ENCODE measurements at regions not wholly inside any gene's neighbourhood (a gene's known extent, or its start where the extent isn't known, plus 50 kb on each side); places are given as distances from the start of the nearest gene placed in this dataset.

DNA sequence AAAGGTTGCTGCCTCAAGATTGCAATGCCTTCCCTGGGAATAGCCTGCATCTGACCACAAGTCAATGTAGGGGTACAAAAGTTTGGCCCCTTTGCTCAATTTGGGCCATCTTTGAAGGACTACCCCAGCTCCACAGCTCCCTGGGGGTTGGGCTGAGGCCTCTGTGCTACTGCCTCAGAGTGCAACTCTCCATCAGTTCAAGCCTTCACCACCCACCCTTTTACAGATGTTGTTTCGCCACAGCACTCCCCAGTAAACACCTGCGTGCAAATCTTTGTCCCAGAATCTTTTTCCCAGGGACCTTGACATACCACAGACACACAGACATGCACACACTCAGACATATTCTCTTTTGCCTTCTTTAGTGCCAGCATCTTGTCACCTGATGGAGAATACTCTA lies 66.0 kb upstream of the ANKRD1 start:
- intact Hi-C loops (cut with DNase I) = no loop called here
- Histone ChIP-seq H3K27ac (no peak overlapping the region), H3K27me3 (no peaks in the 10 kb centered on the region), H3K4me1 (no peaks in the 10 kb centered on the region), H3K4me3 (no peak overlapping the region), H3K36me3 (no peaks in the 10 kb centered on the region), H3K9me3 (no peaks in the 10 kb centered on the region)
- WGBS, 2 donors = 80 to 86% methylated on average over 2 of the region's 2 CpGs
- DNase-seq = no peak
- TF ChIP-seq POLR2AphosphoS5 (IDR thresholded peaks at IDR 0.05) = no peak
- TF ChIP-seq POLR2A (IDR thresholded peaks at IDR 0.05) = no peak
- no peak for TF ChIP-seq EP300 (IDR thresholded peaks at IDR 0.05)
- no peak for TF ChIP-seq CTCF (IDR thresholded peaks at IDR 0.05)

DNA sequence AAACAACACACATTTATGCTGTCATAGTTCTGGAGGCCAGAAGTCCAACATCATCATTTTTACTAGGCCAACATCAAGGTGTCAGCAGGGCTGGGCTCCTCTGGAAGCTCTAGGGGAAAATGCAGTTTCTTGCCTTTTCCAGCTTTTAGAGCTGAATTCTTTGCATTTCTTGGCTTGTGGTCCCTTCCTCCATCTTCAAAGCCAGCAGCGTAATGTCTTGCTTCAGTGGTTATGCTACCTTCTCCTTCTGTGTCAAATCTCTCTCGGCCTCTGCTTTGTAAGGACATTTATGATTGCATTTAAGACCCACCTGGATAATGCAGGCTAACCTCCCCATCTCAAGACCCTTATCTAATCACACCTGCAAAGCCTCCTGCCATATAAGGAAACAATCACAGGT lies 66.5 kb upstream of the ANKRD1 start:
- no peak for DNase-seq
- H3K4me3 ChIP-seq = no peak overlapping the region
- no peaks in the 10 kb centered on the region for H3K4me1 ChIP-seq
- no peaks in the 10 kb centered on the region for H3K36me3 ChIP-seq
- intact Hi-C loops (cut with DNase I) = no loop called here
- no peaks in the 10 kb centered on the region for H3K9me3 ChIP-seq
- WGBS, 2 donors = 83 to 96% methylated on average over 2 of the region's 2 CpGs
- no peaks in the 10 kb centered on the region for H3K27me3 ChIP-seq
- TF ChIP-seq EP300 (IDR thresholded peaks at IDR 0.05) (no peak), POLR2A (IDR thresholded peaks at IDR 0.05) (no peak), CTCF (IDR thresholded peaks at IDR 0.05) (no peak), POLR2AphosphoS5 (IDR thresholded peaks at IDR 0.05) (no peak)
- H3K27ac ChIP-seq = no peak overlapping the region

GRCh38 chr10:90988024-90988423 lies 67.1 kb upstream of the ANKRD1 start:
- Histone ChIP-seq H3K4me1 (no peaks in the 10 kb centered on the region), H3K27ac (no peak overlapping the region), H3K27me3 (no peaks in the 10 kb centered on the region), H3K4me3 (no peak overlapping the region), H3K9me3 (no peaks in the 10 kb centered on the region), H3K36me3 (no peaks in the 10 kb centered on the region)
- WGBS, 2 donors = 91 to 96% methylated on average over 4 of the region's 4 CpGs
- intact Hi-C loops (cut with DNase I) = no loop called here
- no peak for TF ChIP-seq POLR2A (IDR thresholded peaks at IDR 0.05)
- TF ChIP-seq EP300 (IDR thresholded peaks at IDR 0.05) = no peak
- TF ChIP-seq POLR2AphosphoS5 (IDR thresholded peaks at IDR 0.05) = no peak
- no peak for TF ChIP-seq CTCF (IDR thresholded peaks at IDR 0.05)
- no peak for DNase-seq

GRCh38 chr10:90988802-90989201 lies 67.9 kb upstream of the ANKRD1 start:
- DNase-seq = no peak
- no peak overlapping the region for H3K27ac ChIP-seq
- intact Hi-C loops (cut with DNase I) = no loop called here
- 84 to 85% methylated on average over 5 of the region's 5 CpGs for WGBS, 2 donors
- H3K4me1 ChIP-seq = no peaks in the 10 kb centered on the region
- H3K4me3 ChIP-seq = no peak overlapping the region
- TF ChIP-seq POLR2A (IDR thresholded peaks at IDR 0.05) = no peak
- no peak for TF ChIP-seq CTCF (IDR thresholded peaks at IDR 0.05)
- TF ChIP-seq POLR2AphosphoS5 (IDR thresholded peaks at IDR 0.05) = no peak
- TF ChIP-seq EP300 (IDR thresholded peaks at IDR 0.05) = no peak
- H3K36me3 ChIP-seq = no peaks in the 10 kb centered on the region
- no peaks in the 10 kb centered on the region for H3K27me3 ChIP-seq
- H3K9me3 ChIP-seq = no peaks in the 10 kb centered on the region

DNA sequence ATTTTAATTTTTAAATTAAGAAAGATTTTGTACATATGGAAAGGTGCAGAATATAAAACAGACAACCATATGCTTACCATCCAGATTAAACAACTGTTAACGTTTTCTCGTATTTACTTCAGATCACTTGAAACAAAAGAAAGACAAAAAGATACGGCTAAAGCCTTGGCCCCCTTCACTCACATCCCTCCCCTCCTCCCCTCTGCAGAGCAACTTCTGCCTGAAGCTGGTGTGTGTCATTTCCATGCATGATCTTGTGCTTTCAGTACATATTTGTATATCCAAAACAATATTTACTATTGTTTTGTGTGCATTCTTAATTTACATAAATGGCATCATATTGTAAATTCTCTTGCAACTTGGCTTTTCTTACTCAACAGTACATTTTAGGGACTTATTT lies 68.5 kb upstream of the ANKRD1 start:
- H3K4me1 ChIP-seq = no peaks in the 10 kb centered on the region
- H3K36me3 ChIP-seq = no peaks in the 10 kb centered on the region
- DNase-seq = no peak
- TF ChIP-seq POLR2A (IDR thresholded peaks at IDR 0.05) (no peak), POLR2AphosphoS5 (IDR thresholded peaks at IDR 0.05) (no peak), CTCF (IDR thresholded peaks at IDR 0.05) (no peak), EP300 (IDR thresholded peaks at IDR 0.05) (no peak)
- intact Hi-C loops (cut with DNase I) = no loop called here
- H3K27me3 ChIP-seq = no peaks in the 10 kb centered on the region
- H3K9me3 ChIP-seq = no peaks in the 10 kb centered on the region
- H3K27ac ChIP-seq = no peak overlapping the region
- WGBS, 2 donors = 72 to 76% methylated on average over 3 of the region's 3 CpGs
- H3K4me3 ChIP-seq = no peak overlapping the region

All from sigmoid colon (tissue), 6 donors.